ENCODE measurements at regions not wholly inside any gene's neighbourhood (a gene's known extent, or its start where the extent isn't known, plus 50 kb on each side); places are given as distances from the start of the nearest gene placed in this dataset.
"Not testable (repeated sequence)": the region's sequence is repeated elsewhere in the genome, so short reads cannot be mapped to it uniquely, and the experiment has no call there.

DNA sequence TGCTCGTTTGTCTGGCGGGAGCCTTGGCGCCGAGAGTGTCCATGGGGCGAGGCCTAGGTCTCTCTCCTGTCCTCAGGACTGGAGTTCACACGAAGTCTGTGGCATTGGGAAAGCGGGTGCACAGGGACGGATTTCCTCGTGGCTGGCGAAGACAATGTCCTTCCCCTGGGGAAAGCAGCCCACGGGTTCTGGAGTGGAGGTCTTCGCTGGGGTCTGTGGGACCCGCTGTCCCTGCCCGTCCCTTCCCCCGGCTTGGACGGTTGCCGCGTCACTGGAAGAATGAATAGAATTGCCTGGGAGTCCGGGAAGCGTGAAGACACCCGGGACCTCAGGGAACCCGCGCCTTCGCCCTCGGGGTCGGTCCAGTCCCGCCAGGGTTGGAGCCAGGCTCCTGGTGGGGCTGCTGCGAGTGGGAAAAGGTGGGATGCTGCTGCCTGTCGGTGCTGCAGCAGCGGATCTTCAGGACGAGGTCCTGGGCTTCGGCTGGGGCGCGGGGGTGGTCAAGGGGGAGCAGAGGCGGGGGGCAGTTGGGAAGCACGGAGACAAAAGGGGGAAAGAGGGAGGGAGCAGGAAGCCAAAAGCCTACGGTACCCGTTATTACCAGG is 441.8 kb upstream of the DEFB115 start:
- no peak overlapping the region for H2AFZ ChIP-seq (ENCODE audit: low read depth, low read length)
- H3K4me1 ChIP-seq (ENCODE audit: low read length), result no peaks in the 10 kb centered on the region
- no peak for TF ChIP-seq EZH2phosphoT487 (IDR thresholded peaks at IDR 0.05; ENCODE audit: low read depth)
- TF ChIP-seq, protein P1, sequence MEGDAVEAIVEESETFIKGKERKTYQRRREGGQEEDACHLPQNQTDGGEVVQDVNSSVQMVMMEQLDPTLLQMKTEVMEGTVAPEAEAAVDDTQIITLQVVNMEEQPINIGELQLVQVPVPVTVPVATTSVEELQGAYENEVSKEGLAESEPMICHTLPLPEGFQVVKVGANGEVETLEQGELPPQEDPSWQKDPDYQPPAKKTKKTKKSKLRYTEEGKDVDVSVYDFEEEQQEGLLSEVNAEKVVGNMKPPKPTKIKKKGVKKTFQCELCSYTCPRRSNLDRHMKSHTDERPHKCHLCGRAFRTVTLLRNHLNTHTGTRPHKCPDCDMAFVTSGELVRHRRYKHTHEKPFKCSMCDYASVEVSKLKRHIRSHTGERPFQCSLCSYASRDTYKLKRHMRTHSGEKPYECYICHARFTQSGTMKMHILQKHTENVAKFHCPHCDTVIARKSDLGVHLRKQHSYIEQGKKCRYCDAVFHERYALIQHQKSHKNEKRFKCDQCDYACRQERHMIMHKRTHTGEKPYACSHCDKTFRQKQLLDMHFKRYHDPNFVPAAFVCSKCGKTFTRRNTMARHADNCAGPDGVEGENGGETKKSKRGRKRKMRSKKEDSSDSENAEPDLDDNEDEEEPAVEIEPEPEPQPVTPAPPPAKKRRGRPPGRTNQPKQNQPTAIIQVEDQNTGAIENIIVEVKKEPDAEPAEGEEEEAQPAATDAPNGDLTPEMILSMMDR (IDR thresholded peaks at IDR 0.05; ENCODE audit: low read depth, low read length), result no peak
- H3K27ac ChIP-seq (ENCODE audit: low read length), result no peak overlapping the region
- H3K9ac ChIP-seq (ENCODE audit: low read length), result no peak overlapping the region
- peaks cover 14% of the 10 kb centered on the region for H3K9me3 ChIP-seq (ENCODE audit: insufficient read depth, low read length)
- H3K4me3 ChIP-seq (ENCODE audit: low read length), result no peak overlapping the region
- H3K79me2 ChIP-seq (ENCODE audit: low read length), result no peaks in the 10 kb centered on the region
- no peaks in the 10 kb centered on the region for H3K27me3 ChIP-seq (ENCODE audit: low read depth, low read length)
- no peaks in the 10 kb centered on the region for H4K20me1 ChIP-seq (ENCODE audit: insufficient read depth, low read length)
- no peaks in the 10 kb centered on the region for H3K36me3 ChIP-seq (replicated peaks; ENCODE audit: low read depth, low read length)
- H3K4me2 ChIP-seq (ENCODE audit: low read length), result no peak overlapping the region

DNA sequence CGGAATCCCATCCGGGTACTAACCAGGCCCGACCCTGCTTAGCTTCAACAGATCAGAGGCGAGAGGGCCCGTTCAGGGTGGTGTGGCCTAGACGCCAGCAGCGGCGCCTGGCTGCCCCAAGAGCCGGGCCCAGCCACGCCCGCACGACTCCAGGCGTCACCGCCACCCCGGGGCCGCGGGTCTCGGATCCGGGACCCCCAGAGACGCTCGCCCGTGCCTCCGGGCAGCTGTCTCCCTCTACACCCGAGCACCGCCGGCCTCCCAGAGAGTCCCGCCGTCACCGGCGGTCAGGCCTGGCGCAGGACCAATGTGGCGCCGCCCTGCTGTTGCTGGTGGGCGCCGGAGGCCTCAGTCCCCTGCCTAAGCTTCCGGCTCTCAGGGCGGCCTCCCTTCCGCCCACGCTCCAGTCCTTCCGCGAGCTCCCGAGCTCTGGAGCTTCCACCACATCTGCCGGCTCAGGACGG is 441.2 kb upstream of the DEFB115 start:
- Histone ChIP-seq H3K4me1 (ENCODE audit: low read length) (no peaks in the 10 kb centered on the region), H2AFZ (ENCODE audit: low read depth, low read length) (no peak overlapping the region), H3K27me3 (ENCODE audit: low read depth, low read length) (no peaks in the 10 kb centered on the region), H3K27ac (ENCODE audit: low read length) (no peak overlapping the region), H3K4me3 (ENCODE audit: low read length) (no peak overlapping the region), H4K20me1 (ENCODE audit: insufficient read depth, low read length) (no peaks in the 10 kb centered on the region), H3K79me2 (ENCODE audit: low read length) (no peaks in the 10 kb centered on the region), H3K4me2 (ENCODE audit: low read length) (no peak overlapping the region), H3K36me3 (replicated peaks; ENCODE audit: low read depth, low read length) (no peaks in the 10 kb centered on the region), H3K9me3 (ENCODE audit: insufficient read depth, low read length) (peaks cover 14% of the 10 kb centered on the region), H3K9ac (ENCODE audit: low read length) (no peak overlapping the region)
- no peak for TF ChIP-seq EZH2phosphoT487 (IDR thresholded peaks at IDR 0.05; ENCODE audit: low read depth)
- TF ChIP-seq, protein P1 (IDR thresholded peaks at IDR 0.05; ENCODE audit: low read depth, low read length), result no peak

DNA sequence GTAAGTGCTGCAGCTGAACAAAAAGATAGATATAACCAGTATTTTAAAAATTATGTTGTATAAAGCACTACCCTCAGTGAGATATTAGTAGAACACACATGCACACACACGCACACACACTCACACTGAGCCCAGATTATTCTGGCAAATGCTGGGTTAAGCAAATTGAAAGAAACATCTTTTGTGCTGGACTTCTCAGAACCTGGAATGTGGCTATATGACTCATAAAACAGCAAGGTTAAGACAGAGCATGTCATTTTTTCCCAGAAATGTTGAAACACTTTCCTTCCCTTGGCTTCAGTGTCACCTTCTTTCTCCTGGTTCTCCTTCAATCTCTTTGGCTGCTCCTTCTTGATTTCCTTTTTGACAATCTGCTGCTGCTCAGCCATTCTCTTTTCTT is 435.8 kb upstream of the DEFB115 start:
- not testable (repeated sequence) for H3K27ac ChIP-seq (ENCODE audit: low read length); H3K4me3 ChIP-seq (ENCODE audit: low read length); H3K9me3 ChIP-seq (ENCODE audit: insufficient read depth, low read length); H3K9ac ChIP-seq (ENCODE audit: low read length); H3K4me2 ChIP-seq (ENCODE audit: low read length); H4K20me1 ChIP-seq (ENCODE audit: insufficient read depth, low read length); H3K4me1 ChIP-seq (ENCODE audit: low read length); H3K79me2 ChIP-seq (ENCODE audit: low read length); H3K27me3 ChIP-seq (ENCODE audit: low read depth, low read length); H2AFZ ChIP-seq (ENCODE audit: low read depth, low read length); H3K36me3 ChIP-seq (replicated peaks; ENCODE audit: low read depth, low read length)

DNA sequence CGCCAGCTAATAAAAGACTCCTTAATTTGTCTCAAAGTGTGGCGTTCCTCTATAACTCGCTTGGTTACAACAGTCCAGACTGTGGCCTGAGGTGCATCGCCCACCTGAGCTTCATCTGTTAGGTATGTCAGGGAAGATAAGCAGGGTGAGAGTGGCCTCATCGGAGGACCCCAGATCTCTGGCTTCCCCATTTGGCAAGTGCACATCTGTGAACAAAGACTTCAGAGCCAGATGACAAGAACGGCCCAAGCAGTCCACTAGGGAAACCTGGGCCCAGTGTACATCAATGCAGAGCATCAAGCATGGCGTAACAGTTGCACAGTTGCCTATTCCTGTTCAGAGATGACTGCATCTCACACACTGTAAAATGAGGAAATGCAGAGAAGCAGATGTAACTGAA is 432.8 kb upstream of the DEFB115 start:
- not testable (repeated sequence) for H3K4me3 ChIP-seq (ENCODE audit: low read length); H3K4me2 ChIP-seq (ENCODE audit: low read length); H3K36me3 ChIP-seq (replicated peaks; ENCODE audit: low read depth, low read length)

DNA sequence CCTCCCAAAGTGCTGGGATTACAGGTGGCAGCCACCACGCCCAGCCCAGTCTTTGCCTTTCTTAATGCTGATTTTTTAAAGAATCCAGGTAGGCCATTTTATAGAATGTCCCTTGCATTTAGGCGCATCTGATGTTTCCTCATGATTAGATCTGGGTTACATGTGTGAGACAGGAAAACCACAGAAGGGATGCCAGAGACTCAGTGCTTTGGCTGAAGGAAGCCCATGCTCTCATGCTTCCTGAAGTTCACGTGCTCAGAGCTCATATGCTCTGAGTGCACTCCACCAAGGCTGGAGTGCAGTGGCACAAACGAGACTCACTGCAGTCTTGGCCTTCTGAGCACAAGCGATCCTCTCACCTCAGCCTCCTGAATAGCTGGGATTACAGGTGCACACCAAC is 411.5 kb upstream of the DEFB115 start:
- H2AFZ ChIP-seq (ENCODE audit: low read depth, low read length); H3K9me3 ChIP-seq (ENCODE audit: insufficient read depth, low read length); H3K4me2 ChIP-seq (ENCODE audit: low read length); H3K27ac ChIP-seq (ENCODE audit: low read length); H3K36me3 ChIP-seq (replicated peaks; ENCODE audit: low read depth, low read length); H3K79me2 ChIP-seq (ENCODE audit: low read length); H4K20me1 ChIP-seq (ENCODE audit: insufficient read depth, low read length); H3K4me1 ChIP-seq (ENCODE audit: low read length); H3K27me3 ChIP-seq (ENCODE audit: low read depth, low read length); H3K9ac ChIP-seq (ENCODE audit: low read length); H3K4me3 ChIP-seq (ENCODE audit: low read length): not testable (repeated sequence)

More for the DNA sequence above, 432.8 kb upstream of the DEFB115 start:
- H4K20me1 ChIP-seq (ENCODE audit: insufficient read depth, low read length); H3K27me3 ChIP-seq (ENCODE audit: low read depth, low read length); H3K27ac ChIP-seq (ENCODE audit: low read length); H3K9ac ChIP-seq (ENCODE audit: low read length); H2AFZ ChIP-seq (ENCODE audit: low read depth, low read length); H3K4me1 ChIP-seq (ENCODE audit: low read length); H3K9me3 ChIP-seq (ENCODE audit: insufficient read depth, low read length); H3K79me2 ChIP-seq (ENCODE audit: low read length): not testable (repeated sequence)

DNA sequence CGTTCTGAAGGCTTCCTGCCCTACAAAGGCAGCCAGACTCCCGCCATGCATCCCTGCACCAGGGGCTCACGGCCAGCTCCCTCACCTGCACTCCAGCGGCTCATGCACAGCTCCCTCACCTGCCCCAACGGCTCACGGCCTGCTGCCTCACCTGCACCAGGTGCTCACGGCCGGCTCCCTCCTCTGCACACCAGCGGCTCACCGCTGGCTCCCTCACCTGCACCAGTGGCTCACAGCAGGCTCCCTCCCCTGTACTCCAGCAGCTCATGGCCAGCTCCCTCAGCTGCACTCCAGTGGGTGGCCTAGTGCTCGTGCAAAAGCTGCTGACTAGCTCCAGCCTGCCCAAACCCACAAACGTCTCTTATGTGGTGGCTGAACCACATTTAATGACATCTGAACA is 389.2 kb upstream of the DEFB115 start:
- not testable (repeated sequence) for H3K27ac ChIP-seq (ENCODE audit: low read length); H3K9ac ChIP-seq (ENCODE audit: low read length)

DNA sequence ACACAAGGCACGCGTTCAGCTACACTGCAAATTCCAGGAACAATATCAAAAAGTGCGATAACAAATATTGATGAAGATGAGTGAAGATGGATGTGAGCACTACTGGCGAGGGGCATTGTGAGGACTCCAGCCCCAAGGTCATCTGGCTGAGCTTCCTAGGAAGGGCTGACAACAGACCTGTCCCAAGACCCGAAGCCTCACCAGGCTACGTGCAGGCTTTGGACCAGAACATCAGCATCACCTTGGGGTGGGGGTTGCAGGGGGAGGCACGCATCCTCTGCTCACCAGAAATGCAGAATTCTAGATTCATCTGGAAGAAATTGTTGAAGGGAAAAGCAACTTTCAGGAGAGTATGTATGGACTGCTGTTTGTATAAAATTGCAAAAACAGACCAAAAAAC is 386.3 kb upstream of the DEFB115 start:
- H3K9me3 ChIP-seq (ENCODE audit: insufficient read depth, low read length); H3K27ac ChIP-seq (ENCODE audit: low read length); H3K36me3 ChIP-seq (replicated peaks; ENCODE audit: low read depth, low read length); H3K4me1 ChIP-seq (ENCODE audit: low read length); H3K27me3 ChIP-seq (ENCODE audit: low read depth, low read length); H2AFZ ChIP-seq (ENCODE audit: low read depth, low read length); H3K4me2 ChIP-seq (ENCODE audit: low read length); H3K4me3 ChIP-seq (ENCODE audit: low read length); H4K20me1 ChIP-seq (ENCODE audit: insufficient read depth, low read length); H3K79me2 ChIP-seq (ENCODE audit: low read length); H3K9ac ChIP-seq (ENCODE audit: low read length): not testable (repeated sequence)

More for the DNA sequence above, 389.2 kb upstream of the DEFB115 start:
- not testable (repeated sequence) for H3K4me1 ChIP-seq (ENCODE audit: low read length); H3K27me3 ChIP-seq (ENCODE audit: low read depth, low read length); H3K36me3 ChIP-seq (replicated peaks; ENCODE audit: low read depth, low read length); H4K20me1 ChIP-seq (ENCODE audit: insufficient read depth, low read length); H3K4me2 ChIP-seq (ENCODE audit: low read length); H2AFZ ChIP-seq (ENCODE audit: low read depth, low read length); H3K79me2 ChIP-seq (ENCODE audit: low read length); H3K4me3 ChIP-seq (ENCODE audit: low read length); H3K9me3 ChIP-seq (ENCODE audit: insufficient read depth, low read length)

DNA sequence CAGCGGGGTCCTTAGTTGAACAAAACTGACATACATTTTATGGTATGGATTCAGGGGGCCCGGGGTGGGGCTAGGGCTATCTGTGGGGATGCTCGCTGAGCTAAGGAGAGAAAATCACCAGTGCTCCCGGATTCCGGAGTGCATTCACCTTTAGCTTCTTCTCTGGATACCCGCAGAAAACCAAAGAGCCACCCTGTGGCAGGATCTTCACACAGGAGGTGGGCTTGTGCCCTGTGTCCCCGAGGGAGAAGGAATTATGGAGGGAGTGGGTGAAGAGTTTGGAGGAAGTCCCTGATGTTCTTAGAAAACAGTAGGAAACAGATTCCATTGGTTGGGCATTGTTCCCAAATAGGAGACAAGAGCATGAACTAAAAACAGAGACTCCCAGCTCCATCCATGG is 385.2 kb upstream of the DEFB115 start:
- not testable (repeated sequence) for H3K36me3 ChIP-seq (replicated peaks; ENCODE audit: low read depth, low read length); H4K20me1 ChIP-seq (ENCODE audit: insufficient read depth, low read length); H2AFZ ChIP-seq (ENCODE audit: low read depth, low read length); H3K27me3 ChIP-seq (ENCODE audit: low read depth, low read length); H3K9ac ChIP-seq (ENCODE audit: low read length); H3K9me3 ChIP-seq (ENCODE audit: insufficient read depth, low read length); H3K27ac ChIP-seq (ENCODE audit: low read length); H3K4me3 ChIP-seq (ENCODE audit: low read length); H3K4me1 ChIP-seq (ENCODE audit: low read length); H3K4me2 ChIP-seq (ENCODE audit: low read length); H3K79me2 ChIP-seq (ENCODE audit: low read length)
